CD4-positive, CD25-positive, alpha-beta regulatory T cell (primary cell): ENCODE measurements at regions not wholly inside any gene's neighbourhood (a gene's known extent, or its start where the extent isn't known, plus 50 kb on each side); places are given as distances from the start of the nearest gene placed in this dataset.

Source experiments
- ATAC-seq, 2 donors: fragments of 150-1000 bp; cut with Tn5 transposase; one replicate each; pipeline ENCODE4 v1.10.0; 2021; ENCODE audit warnings: low read depth in 2 of 2, moderate number of reproducible peaks in 2 of 2, moderate library complexity in 1 of 2
- DNase-seq, 3 donors: peaks; one replicate each; pipeline versions ENCODE4 v3.0.0 to v3.0.0-alpha.2; 2012 to 2022; ENCODE audit warnings: mixed read lengths in 1 of 3
- H3K27ac ChIP-seq: one replicate; pipeline ENCODE4 v1.7.0; 2013; ENCODE audit warnings: mild to moderate bottlenecking, low read length; ENCODE audit not compliant: insufficient read depth, poor library complexity, severe bottlenecking
- H3K27me3 ChIP-seq: one replicate; pipeline ENCODE4 v1.7.0; 2013; ENCODE audit warnings: low read length; ENCODE audit not compliant: control insufficient read depth, insufficient read depth
- H3K36me3 ChIP-seq: one replicate; pipeline ENCODE4 v1.7.0; 2013; ENCODE audit warnings: mild to moderate bottlenecking, low read length, moderate library complexity; ENCODE audit not compliant: control insufficient read depth, insufficient read depth
- H3K4me1 ChIP-seq: 2 replicates; pipeline ENCODE4 v1.7.0; 2013; ENCODE audit warnings: mild to moderate bottlenecking, low read length; ENCODE audit not compliant: insufficient read depth, control insufficient read depth, poor library complexity, severe bottlenecking
- H3K4me3 ChIP-seq: one replicate; pipeline ENCODE4 v1.7.0; 2013; ENCODE audit warnings: low read depth, mild to moderate bottlenecking, low read length, moderate library complexity
- H3K9me3 ChIP-seq, 2 experiments: 1 replicate in 1 of 2; 2 replicates in 1 of 2; pipeline ENCODE4 v1.7.0; 2013; ENCODE audit warnings: low read length in 2 of 2, mild to moderate bottlenecking in 1 of 2, moderate library complexity in 1 of 2; ENCODE audit not compliant: control insufficient read depth in 2 of 2
- H3K27ac Mint-ChIP-seq, 3 donors: one replicate each; pipeline ENCODE4 v1.8.0; 2020 to 2022; ENCODE audit warnings: mild to moderate bottlenecking in 3 of 3, mixed read lengths in 3 of 3, moderate library complexity in 2 of 3
- H3K27me3 Mint-ChIP-seq: one replicate; pipeline ENCODE4 v1.8.0; 2022; ENCODE audit warnings: mild to moderate bottlenecking, mixed read lengths
- H3K36me3 Mint-ChIP-seq: one replicate; pipeline ENCODE4 v1.8.0; 2020; ENCODE audit warnings: mixed read lengths
- H3K4me1 Mint-ChIP-seq, 4 donors: one replicate each; pipeline ENCODE4 v1.8.0; 2020 to 2022; ENCODE audit warnings: mixed read lengths in 4 of 4, mild to moderate bottlenecking in 1 of 4
- H3K4me3 Mint-ChIP-seq, 4 donors: one replicate each; pipeline ENCODE4 v1.8.0; 2020 to 2022; ENCODE audit warnings: mild to moderate bottlenecking in 4 of 4, mixed read lengths in 4 of 4, moderate library complexity in 3 of 4
- H3K9me3 Mint-ChIP-seq, 7 donors: one replicate each; pipeline ENCODE4 v1.8.0; 2020 to 2022; ENCODE audit warnings: mixed read lengths in 7 of 7, mild to moderate bottlenecking in 3 of 7, moderate library complexity in 2 of 7

GRCh38 chr5:5886812-5887486 is 464.5 kb downstream of the ICE1 start:
- Histone ChIP-seq H3K4me3 (no peak overlapping the region), H3K9me3 (no peaks in the 10 kb centered on the region), H3K4me1 (no peaks in the 10 kb centered on the region), H3K27me3 (no peaks in the 10 kb centered on the region), H3K27ac (no peak overlapping the region), H3K36me3 (no peaks in the 10 kb centered on the region)
- Mint-ChIP-seq H3K4me1 (peaks cover 0 to 12% (median 0%) of the 10 kb centered on the region in 4 donors), H3K36me3 (no peaks in the 10 kb centered on the region), H3K27ac (no peak overlapping the region), H3K4me3 (no peak overlapping the region), H3K27me3 (no peaks in the 10 kb centered on the region), H3K9me3 (no peaks in the 10 kb centered on the region)
- peak in 1 of 2 donors; percentile 58 for ATAC-seq
- peak in 2 of 3 donors; percentile 1 to 58 for DNase-seq

DNA sequence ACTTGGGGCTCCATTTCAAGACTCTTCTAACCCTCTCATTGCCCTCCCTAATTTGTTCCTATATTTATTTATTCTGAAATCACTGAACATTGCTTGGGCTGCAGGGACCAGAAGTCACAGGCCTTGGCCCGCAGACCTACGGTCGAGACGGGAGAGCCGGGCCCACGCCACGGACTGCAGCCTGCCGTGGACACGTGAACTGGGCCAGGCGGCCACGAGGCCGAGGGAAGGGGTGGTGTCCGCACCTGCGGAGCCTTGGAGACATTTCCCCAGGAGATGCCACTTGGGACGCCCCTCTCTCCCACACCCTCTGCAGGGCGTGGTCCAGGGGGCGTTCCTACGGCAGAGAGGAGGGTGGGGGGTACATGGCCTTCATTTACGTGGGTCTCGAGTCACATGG is 463.9 kb downstream of the ICE1 start:
- Mint-ChIP-seq H3K4me3 (no peak overlapping the region), H3K9me3 (no peaks in the 10 kb centered on the region), H3K4me1 (peaks cover 0 to 12% (median 0%) of the 10 kb centered on the region in 4 donors), H3K27me3 (no peaks in the 10 kb centered on the region), H3K27ac (no peak overlapping the region), H3K36me3 (no peaks in the 10 kb centered on the region)
- ATAC-seq, result no peak
- DNase-seq, result no peak
- Histone ChIP-seq H3K27ac (no peak overlapping the region), H3K4me3 (no peak overlapping the region), H3K36me3 (no peaks in the 10 kb centered on the region), H3K27me3 (no peaks in the 10 kb centered on the region), H3K4me1 (no peaks in the 10 kb centered on the region), H3K9me3 (no peaks in the 10 kb centered on the region)

GRCh38 chr5:5885782-5886181 is 463.3 kb downstream of the ICE1 start:
- Mint-ChIP-seq H3K9me3 (no peaks in the 10 kb centered on the region), H3K27me3 (no peaks in the 10 kb centered on the region), H3K36me3 (no peaks in the 10 kb centered on the region), H3K27ac (no peak overlapping the region), H3K4me3 (no peak overlapping the region), H3K4me1 (peaks cover 0 to 9% (median 0%) of the 10 kb centered on the region in 4 donors)
- Histone ChIP-seq H3K36me3 (no peaks in the 10 kb centered on the region), H3K27me3 (no peaks in the 10 kb centered on the region), H3K27ac (no peak overlapping the region), H3K4me1 (no peaks in the 10 kb centered on the region), H3K4me3 (no peak overlapping the region), H3K9me3 (no peaks in the 10 kb centered on the region)
- DNase-seq (no peak), ATAC-seq (no peak)

DNA sequence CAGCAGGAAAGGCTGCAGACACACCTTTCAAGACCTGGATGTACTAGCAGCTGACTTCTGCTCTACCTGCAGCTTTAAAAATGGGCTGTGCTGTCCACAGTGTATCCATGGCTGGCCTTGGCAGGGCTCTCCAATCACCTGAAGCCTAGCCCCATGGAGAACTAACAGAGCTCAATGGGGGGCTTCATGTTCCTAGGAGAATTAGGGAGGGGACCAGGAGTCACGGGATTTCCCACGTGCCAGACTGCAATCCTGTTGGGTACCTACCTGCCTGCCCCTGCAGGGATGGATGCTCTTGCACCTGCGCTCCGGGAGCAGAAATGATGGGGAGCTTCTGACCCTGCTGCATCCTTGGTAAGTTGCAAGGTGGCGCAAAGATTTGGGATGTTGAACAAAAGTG is 462.1 kb downstream of the ICE1 start:
- no peaks in the 10 kb centered on the region for H3K9me3 Mint-ChIP-seq
- H3K36me3 ChIP-seq, result no peaks in the 10 kb centered on the region
- no peaks in the 10 kb centered on the region for H3K4me1 ChIP-seq
- no peak overlapping the region for H3K27ac ChIP-seq
- H3K4me1 Mint-ChIP-seq, result peaks cover 0 to 5% (median 0%) of the 10 kb centered on the region in 4 donors
- no peak overlapping the region for H3K4me3 ChIP-seq
- no peaks in the 10 kb centered on the region for H3K9me3 ChIP-seq
- no peaks in the 10 kb centered on the region for H3K27me3 ChIP-seq
- no peak overlapping the region for H3K4me3 Mint-ChIP-seq
- DNase-seq (no peak), ATAC-seq (no peak)
- H3K36me3 Mint-ChIP-seq, result no peaks in the 10 kb centered on the region
- no peak overlapping the region for H3K27ac Mint-ChIP-seq
- H3K27me3 Mint-ChIP-seq, result no peaks in the 10 kb centered on the region

GRCh38 chr5:5883562-5883961 is 461.1 kb downstream of the ICE1 start:
- H3K4me1 ChIP-seq, result no peaks in the 10 kb centered on the region
- no peaks in the 10 kb centered on the region for H3K27me3 ChIP-seq
- no peaks in the 10 kb centered on the region for H3K36me3 Mint-ChIP-seq
- H3K27ac Mint-ChIP-seq, result no peak overlapping the region
- no peaks in the 10 kb centered on the region for H3K36me3 ChIP-seq
- H3K27me3 Mint-ChIP-seq, result no peaks in the 10 kb centered on the region
- no peak overlapping the region for H3K4me3 Mint-ChIP-seq
- H3K9me3 ChIP-seq, result no peaks in the 10 kb centered on the region
- peaks cover 0 to 5% (median 0%) of the 10 kb centered on the region in 4 donors for H3K4me1 Mint-ChIP-seq
- no peak overlapping the region for H3K4me3 ChIP-seq
- no peak overlapping the region for H3K27ac ChIP-seq
- ATAC-seq, result no peak
- peaks cover 0 to 1% (median 0%) of the 10 kb centered on the region in 7 donors for H3K9me3 Mint-ChIP-seq
- DNase-seq, result no peak

DNA sequence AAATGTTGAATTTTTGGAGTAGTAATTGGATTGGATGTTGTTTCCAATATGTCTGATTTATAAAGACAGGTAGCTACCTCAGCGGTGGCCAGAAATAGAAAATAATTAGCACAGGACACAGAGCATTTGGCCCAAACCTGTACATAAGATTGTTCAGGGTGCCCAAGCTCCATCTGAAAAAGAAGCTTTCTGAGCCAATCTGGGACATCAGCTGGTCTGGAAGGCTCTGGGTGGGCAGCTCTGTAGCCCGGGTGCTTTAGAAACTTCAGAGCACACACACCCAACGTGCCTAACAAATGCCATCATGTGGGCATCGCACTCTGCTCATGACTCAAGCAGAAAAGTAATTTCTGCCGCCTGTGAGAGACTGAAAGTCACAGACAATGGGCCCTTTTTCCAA is 460.7 kb downstream of the ICE1 start:
- ATAC-seq, result no peak
- H3K27ac Mint-ChIP-seq, result no peak overlapping the region
- DNase-seq, result no peak

DNA sequence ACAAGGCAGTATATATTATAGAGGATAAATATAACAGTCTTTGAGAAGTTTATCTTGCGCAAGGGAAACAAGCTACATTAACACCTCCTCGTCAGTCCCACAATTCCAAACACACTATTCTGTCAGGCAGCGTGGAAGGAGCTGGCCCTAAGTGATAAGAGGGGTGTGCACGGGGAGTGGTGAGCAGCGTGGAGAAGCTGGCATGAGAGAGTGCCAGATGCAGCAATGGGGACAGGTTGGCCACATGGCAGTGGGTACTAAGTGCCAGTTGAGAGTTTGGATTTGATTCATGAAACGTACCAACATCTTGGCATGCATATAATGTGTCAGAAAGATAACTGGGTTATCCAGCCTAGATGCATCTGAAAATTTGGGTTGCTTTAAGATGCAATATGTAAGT is 460.2 kb downstream of the ICE1 start:
- Mint-ChIP-seq H3K9me3 (peaks cover 0 to 1% (median 0%) of the 10 kb centered on the region in 7 donors), H3K27me3 (no peaks in the 10 kb centered on the region)
- H3K4me1 ChIP-seq, result no peaks in the 10 kb centered on the region

More for the DNA sequence above, 460.7 kb downstream of the ICE1 start:
- Mint-ChIP-seq H3K4me3 (no peak overlapping the region), H3K4me1 (peaks cover 0 to 5% (median 0%) of the 10 kb centered on the region in 4 donors), H3K27me3 (no peaks in the 10 kb centered on the region), H3K9me3 (peaks cover 0 to 1% (median 0%) of the 10 kb centered on the region in 7 donors), H3K36me3 (no peaks in the 10 kb centered on the region)
- Histone ChIP-seq H3K4me3 (no peak overlapping the region), H3K36me3 (no peaks in the 10 kb centered on the region), H3K4me1 (no peaks in the 10 kb centered on the region), H3K27me3 (no peaks in the 10 kb centered on the region), H3K9me3 (no peaks in the 10 kb centered on the region), H3K27ac (no peak overlapping the region)

DNA sequence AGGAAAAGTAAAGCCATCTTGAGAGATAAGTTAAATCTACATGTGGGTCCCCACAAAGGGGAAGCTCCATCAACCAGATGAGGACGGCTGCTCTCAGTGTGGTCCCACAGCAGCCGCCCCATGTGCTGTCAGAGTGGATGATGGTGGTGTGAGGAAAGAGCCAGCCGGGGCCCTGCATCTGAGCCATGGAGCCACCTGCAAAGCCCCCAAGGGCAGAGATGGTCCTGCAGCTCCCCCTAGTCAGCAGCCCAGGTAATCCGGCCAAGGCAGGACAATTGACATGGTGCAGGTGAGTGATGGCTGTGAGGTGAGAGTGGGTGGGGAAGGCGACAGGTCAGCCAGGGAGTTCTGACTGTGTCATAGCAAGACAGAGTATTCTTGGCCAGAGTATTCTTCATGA is 458.8 kb downstream of the ICE1 start:
- H3K4me1 Mint-ChIP-seq, result no peaks in the 10 kb centered on the region
- Histone ChIP-seq H3K27me3 (no peaks in the 10 kb centered on the region), H3K4me1 (no peaks in the 10 kb centered on the region)

More for the DNA sequence above, 460.2 kb downstream of the ICE1 start:
- Histone ChIP-seq H3K27me3 (no peaks in the 10 kb centered on the region), H3K9me3 (no peaks in the 10 kb centered on the region), H3K4me3 (no peak overlapping the region), H3K27ac (no peak overlapping the region), H3K36me3 (no peaks in the 10 kb centered on the region)
- Mint-ChIP-seq H3K4me1 (peaks cover 0 to 5% (median 0%) of the 10 kb centered on the region in 4 donors), H3K27ac (no peak overlapping the region), H3K36me3 (no peaks in the 10 kb centered on the region), H3K4me3 (no peak overlapping the region)
- ATAC-seq, result no peak
- DNase-seq, result no peak

More for the DNA sequence above, 458.8 kb downstream of the ICE1 start:
- H3K27ac ChIP-seq, result no peak overlapping the region
- H3K36me3 ChIP-seq, result no peaks in the 10 kb centered on the region
- H3K36me3 Mint-ChIP-seq, result no peaks in the 10 kb centered on the region
- H3K9me3 ChIP-seq, result no peaks in the 10 kb centered on the region
- no peak for ATAC-seq
- DNase-seq, result no peak
- no peak overlapping the region for H3K4me3 ChIP-seq
- H3K27ac Mint-ChIP-seq, result no peak overlapping the region
- no peak overlapping the region for H3K4me3 Mint-ChIP-seq
- H3K27me3 Mint-ChIP-seq, result peaks cover 3% of the 10 kb centered on the region
- H3K9me3 Mint-ChIP-seq, result peaks cover 0 to 1% (median 0%) of the 10 kb centered on the region in 7 donors
